ENCODE measurements at regions not wholly inside any gene's neighbourhood (a gene's known extent, or its start where the extent isn't known, plus 50 kb on each side); places are given as distances from the start of the nearest gene placed in this dataset.
"Not testable (repeated sequence)": the region's sequence is repeated elsewhere in the genome, so short reads cannot be mapped to it uniquely, and the experiment has no call there.

DNA sequence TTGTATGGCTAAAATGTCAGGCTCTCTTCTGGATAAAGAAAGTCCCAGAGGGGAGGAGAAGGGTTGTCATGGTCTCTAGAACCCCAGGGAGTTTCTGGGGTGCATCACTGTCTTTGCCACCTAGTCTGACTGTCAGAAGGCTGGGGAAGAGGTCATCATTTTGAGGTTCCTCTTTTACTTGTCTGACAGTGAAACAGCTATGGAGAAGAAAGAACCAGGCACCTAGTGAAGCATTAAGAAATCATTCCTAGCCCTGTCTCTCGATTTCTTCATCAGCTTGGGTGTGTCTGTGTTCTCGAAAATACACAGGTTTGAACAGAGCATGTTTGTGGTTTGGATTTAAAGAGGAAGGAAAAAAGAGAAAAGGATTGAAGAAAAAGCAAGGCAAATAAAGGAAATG is 158.7 kb upstream of the LRIG3 start:
- no peak for DNase-seq

DNA sequence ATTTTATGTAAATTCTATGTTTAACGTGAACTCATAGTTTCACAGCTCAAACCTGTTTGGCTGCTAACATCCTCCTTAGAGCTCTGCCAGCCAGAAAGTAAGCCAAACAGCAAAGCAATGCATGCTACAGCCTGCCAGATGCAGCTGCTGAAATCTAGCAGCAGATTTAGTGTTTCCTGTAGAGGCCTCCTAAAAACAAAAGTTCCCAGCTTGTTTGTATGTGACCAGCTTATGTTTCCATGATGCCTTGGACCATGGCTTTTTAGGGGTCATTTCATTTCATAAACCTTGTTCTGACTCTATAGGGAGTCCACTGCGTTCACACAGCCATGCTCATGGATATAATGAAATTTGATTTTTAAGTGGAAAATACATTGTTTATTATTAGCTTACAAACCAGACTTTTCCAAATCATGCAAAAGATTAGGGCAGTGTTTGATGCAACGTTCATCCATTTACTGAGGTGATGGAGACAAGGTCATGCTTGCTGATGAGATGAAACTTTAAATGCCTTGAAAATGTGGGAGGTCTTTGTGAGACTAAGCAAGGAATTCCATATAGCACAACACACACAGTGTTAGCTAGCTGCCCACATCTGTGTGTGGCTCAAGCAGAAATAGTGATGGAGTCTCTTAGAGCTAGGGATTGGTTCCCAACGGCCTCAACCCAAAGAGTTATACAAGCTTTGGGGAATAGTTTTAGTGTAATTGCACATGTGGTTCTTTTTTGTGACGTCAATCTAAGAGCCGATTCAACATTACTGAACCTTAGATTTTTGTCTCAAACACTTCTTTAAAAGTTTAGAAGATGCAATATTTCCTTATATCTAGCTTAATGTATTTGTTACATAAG is 157.5 kb upstream of the LRIG3 start:
- DNase-seq: no peak

DNA sequence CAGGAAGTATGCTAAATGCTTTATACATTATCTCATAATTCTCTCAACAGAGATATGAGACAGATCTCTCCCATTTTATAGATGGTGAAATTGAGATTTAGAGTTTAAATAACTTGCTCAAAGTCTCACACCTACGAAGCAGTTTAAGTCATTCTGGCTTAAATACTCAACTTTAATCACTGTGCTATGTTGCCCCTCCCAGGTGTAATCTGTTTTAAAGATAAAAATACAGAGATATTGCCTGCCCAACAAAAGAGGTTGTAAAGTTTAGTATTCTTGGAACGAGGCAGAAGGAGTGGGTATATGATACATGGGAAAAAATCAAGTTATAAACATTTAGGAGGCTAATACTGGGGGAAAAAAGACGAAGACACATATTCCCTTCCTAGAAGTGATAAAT is 156.8 kb upstream of the LRIG3 start:
- DNase-seq: no peak

DNA sequence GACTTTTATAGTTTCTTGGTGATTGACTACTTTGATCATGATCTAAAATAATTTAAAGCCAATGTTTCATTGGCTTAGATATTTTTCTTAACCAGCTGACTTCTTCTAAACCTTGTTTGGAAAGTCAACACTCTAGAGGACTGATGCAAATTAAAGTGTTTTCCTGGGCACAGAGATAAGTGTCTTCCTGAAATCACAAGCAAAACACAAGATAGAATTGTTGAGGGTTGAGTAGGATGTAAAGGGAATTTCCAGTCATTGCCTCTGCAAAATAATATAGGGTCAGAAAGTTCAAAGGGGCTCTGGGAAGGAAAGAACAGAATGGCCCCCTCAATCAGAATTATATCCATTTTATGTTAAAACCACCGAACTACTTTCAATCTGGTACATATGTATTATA is 156.3 kb upstream of the LRIG3 start:
- DNase-seq: no peak

DNA sequence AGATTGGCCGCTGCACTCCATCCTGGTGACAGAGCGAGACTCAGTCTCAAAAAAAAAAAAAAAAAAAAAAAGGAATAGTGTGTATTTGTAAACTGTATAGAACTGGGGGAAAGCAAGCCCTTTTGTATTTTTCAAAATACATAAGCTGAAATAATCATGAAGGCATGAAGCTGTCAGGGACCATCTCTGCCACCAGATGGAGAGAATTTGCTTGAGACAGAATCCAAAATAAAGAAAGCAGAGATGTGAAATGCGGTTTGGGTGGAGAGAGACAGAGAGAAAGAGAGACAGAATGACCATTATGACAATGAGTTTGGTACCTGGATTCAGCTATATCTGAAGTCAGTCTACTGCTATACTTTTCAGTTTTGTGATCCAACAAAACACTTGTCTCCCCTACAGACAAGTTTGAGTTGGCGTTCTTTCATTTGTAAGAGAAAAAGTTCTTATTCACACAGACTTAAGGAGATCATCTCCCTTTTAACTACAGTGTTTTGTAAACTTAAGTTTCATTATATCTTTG is 155.7 kb upstream of the LRIG3 start:
- no peak for DNase-seq

GRCh38 chr12:59075141-59075540 is 154.8 kb upstream of the LRIG3 start:
- DNase-seq: no peak

DNA sequence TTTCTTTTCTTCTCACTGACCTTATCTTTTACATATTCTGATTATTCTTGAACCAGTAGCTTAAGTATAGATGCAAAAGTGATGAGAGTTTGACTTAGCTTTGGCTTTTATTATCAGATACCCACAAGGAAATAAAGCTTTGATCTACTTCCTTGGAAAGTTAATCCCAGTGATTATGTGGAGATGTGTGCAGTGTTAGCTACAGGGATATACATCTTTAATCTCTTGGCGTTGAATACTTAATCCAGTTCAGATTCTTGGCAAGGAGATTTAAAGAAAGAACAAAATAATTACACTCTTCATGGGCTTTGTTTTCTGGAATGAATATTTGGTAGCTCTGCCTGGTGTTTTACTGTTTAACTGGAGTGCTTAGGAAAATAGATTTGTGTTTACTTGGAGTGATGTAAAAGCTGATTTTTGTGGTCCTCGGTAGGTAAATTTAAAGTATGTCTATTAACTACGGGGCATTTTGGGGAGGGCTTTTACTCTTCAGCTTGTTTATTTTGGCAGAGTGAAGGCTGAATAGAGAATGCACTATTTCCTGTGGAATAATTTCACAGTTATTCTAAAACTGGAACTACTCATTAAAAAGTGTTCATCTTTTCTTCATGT is 150.1 kb upstream of the LRIG3 start:
- no peak for DNase-seq

GRCh38 chr12:59069516-59069915 is 149.2 kb upstream of the LRIG3 start:
- DNase-seq: no peak

DNA sequence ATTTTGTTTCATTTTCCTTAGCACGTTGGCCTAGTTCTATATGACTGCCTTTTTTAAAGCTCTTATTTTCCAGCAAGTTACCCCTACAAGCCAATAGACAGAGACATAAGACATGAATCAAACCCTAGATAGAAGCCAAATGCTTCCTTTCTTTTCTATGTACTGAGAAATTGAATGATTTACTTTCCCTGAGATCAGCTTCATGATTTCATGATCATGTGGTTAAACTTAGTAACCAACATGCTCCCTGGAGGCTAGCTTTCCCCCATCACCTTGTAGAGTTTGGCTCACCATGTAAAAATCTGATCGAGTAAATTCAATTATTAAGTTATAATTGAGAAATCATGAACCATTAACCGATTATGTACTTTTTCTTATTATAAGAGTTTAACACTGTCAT is 148.1 kb upstream of the LRIG3 start:
- no peak for DNase-seq

DNA sequence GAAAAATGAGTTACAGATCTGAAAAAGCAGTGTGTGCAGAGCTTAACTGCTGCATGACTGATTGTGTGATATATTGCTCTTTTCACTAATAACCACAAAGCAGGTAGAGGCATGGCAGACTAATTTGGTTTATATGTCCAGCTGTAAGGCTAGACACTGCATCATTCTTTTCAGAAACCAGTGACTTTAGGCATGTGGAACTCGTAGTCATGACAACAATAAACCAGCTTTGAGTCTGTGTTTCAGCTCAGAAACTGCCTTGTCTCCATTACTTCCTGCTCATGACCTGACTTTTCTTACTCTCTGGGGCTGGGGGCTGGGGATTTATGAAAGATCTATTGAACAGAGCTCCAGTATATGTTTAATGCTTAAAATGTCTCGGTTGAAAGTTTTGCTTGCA is 146.8 kb upstream of the LRIG3 start:
- no peak for DNase-seq

GRCh38 chr12:59066445-59066844 is 146.1 kb upstream of the LRIG3 start:
- DNase-seq: no peak

DNA sequence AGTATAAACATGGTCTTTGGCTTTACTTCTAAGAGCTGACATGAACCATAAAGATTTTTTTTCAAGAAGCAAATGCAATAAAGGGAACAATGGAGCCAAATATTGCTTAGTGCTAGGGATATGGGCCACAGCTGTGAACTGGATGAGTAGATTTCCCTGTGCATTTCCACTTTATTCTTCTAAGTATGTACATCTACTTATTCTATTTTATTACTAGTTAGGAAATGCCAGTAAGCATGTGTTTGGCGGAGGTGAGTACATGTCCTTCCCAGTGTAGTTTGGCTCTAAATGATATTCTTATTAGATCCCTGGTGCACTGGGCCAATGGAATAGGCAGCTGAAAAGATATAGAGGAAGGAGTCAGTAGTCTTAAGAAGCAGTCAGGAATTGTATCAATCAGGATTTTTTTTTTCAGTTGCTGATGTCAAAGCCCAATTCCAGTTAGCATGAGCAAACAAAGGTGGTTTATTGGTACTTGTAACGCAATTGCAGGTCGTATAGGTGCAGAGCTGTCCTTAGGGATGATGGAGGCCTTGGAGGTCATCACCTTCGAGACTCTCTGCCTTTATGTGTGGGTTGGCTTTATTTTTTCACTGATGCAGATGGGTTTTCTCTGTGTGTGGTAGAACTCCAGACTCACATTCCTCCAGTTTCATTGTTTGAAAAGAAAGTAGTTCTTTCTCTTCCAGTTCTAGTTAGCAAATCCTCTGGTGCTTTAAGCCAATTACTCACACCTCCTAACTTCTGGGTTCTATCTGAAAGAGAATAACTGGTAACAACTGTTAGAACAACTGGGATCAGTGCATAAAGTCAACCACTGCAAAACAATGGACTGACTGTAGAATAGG is 139.0 kb upstream of the LRIG3 start:
- no peak for DNase-seq

GRCh38 chr12:59056966-59057365 is 136.7 kb upstream of the LRIG3 start:
- DNase-seq: no peak

DNA sequence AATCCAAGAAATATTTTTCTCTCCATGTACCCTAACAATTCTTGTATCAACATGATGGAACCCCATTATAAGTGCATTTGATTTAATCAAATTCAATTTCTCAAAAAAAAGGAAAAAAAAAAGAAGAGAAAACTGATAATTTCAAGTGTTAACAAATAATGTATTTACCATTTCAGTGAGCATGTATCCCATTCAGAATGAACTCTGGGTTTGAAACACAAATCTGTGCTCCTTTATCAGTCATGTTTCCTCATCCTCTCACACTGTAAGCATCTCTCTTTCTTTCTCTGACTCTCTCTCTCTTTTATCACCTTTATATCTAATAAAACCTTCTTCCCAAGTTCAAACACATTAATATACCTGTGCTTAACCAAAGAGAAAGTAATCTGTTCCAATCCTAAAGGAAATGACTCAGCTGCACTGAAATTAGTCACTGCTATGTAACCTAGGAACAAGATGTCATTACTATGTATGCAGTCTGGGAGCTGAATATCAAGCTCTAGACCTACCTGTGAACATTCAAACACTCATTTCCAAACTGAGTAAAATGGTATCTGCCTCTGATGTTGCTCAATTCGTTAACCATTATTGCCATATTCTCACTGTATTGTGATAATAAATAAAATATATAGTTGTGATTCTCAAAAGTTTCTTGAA is 135.0 kb upstream of the LRIG3 start:
- DNase-seq: peak in 1 of 5 donors; percentile 23

GRCh38 chr12:59053266-59053899 is 133.1 kb upstream of the LRIG3 start:
- not testable (repeated sequence) for DNase-seq

DNA sequence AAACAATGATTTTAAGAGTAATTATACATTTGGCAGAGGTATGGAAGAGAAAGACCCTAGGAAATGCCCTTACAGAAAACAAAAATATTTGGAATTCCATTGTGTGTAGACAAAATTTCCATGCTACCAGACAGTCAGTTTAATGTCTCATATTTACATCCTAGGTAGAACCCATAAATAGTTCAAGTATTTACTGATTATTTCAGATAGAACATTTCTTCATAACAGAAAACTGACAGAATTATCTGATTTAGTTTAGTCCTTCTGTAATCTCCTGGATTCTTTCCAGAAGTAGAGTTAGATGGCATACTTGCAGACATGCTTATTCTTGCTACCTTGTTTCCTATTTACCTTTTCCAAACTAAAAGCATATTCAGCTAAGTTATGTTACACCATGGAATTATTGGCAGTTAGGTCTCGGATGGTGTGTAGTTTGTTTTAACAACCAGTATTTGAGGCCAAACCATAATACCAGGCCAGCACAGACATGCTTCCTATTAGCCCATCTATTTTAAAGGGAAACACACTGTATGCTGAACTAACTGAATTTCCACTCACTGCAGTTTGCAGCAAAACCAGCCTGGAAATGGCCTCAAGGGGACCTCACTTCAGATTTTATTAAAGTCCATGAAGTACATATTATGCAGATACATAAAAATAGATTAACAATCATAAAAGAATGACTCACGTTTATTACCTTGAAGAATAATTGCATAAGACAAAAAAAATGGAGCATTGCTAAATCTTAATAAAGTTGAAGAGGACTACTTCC is 126.6 kb upstream of the LRIG3 start:
- no peak for DNase-seq

GRCh38 chr12:59044791-59045190 is 124.5 kb upstream of the LRIG3 start:
- DNase-seq: no peak

- DNase-seq: no peak
Observed at GRCh38 chr12:59041241-59042121, 121.2 kb upstream of the LRIG3 start.

DNA sequence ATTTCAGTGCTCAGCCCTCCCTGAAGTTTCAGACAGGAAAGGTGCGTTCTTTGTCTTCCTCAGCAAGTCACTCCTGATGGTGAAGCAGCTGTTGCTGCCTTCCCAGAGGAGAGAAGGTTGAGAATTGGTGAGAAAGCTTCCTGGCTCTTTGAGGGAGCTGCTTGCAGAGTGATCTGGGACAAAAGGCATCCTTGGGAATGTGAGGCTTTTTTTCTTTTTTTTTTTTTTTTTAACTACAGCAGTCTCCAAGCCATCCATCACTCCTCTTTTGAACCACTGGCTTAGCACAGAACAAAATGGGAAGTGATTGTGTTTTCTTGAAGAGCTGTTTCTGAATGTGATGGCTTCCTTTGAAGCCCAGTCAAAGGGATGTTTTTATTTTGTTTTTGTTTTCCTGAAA is 120.4 kb upstream of the LRIG3 start:
- DNase-seq: no peak

GRCh38 chr12:59040043-59040442 is 119.7 kb upstream of the LRIG3 start:
- DNase-seq: no peak
